Hematopoietic multipotent progenitor cell treated with erythropoietin and hydrocortisone succinate and interleukin-3 and kit ligand, for 17 days (in vitro differentiated cells): ENCODE measurements at regions not wholly inside any gene's neighbourhood (a gene's known extent, or its start where the extent isn't known, plus 50 kb on each side); places are given as distances from the start of the nearest gene placed in this dataset.

Source experiments
- DNase-seq: peaks from one replicate; pipeline ENCODE4 v3.0.0-alpha.2; 2015; ENCODE audit warnings: low spot score

- DNase-seq: no peak
Measured at GRCh38 chr13:72444999-72445398, 282.4 kb downstream of the MZT1 start.

- no peak for DNase-seq
Measured at GRCh38 chr13:72437458-72437857, 290.0 kb downstream of the MZT1 start.

- no peak for DNase-seq
Measured at GRCh38 chr13:72435251-72435650, 292.2 kb downstream of the MZT1 start.

GRCh38 chr13:72431981-72432682 is 295.3 kb downstream of the MZT1 start:
- DNase-seq: no peak

- DNase-seq: no peak
Measured at GRCh38 chr13:72430923-72431322, 296.5 kb downstream of the MZT1 start.

GRCh38 chr13:72427757-72428528 is 299.5 kb downstream of the MZT1 start:
- DNase-seq: no peak

GRCh38 chr13:72424059-72424458 is 303.4 kb downstream of the MZT1 start:
- no peak for DNase-seq

GRCh38 chr13:72415817-72416216 is 311.6 kb downstream of the MZT1 start:
- no peak for DNase-seq

- no peak for DNase-seq
Measured at GRCh38 chr13:72412481-72412880, 314.9 kb downstream of the MZT1 start.

- no peak for DNase-seq
Measured at GRCh38 chr13:72405441-72405840, 322.0 kb downstream of the MZT1 start.

- DNase-seq: no peak
Measured at GRCh38 chr13:72403396-72404010, 323.9 kb downstream of the MZT1 start.

GRCh38 chr13:72400856-72401255 is 326.6 kb downstream of the MZT1 start:
- DNase-seq: no peak

GRCh38 chr13:72399351-72399750 is 328.1 kb downstream of the MZT1 start:
- no peak for DNase-seq

GRCh38 chr13:72397265-72397664 is 330.2 kb downstream of the MZT1 start:
- DNase-seq: no peak

- no peak for DNase-seq
Measured at GRCh38 chr13:72390909-72391308, 336.5 kb downstream of the MZT1 start.

- DNase-seq: no peak
Measured at GRCh38 chr13:72386138-72386684, 341.2 kb downstream of the MZT1 start.

GRCh38 chr13:72384879-72385278 is 342.6 kb downstream of the MZT1 start:
- DNase-seq: no peak

GRCh38 chr13:72384186-72384823 is 343.1 kb downstream of the MZT1 start:
- no peak for DNase-seq

- no peak for DNase-seq
Measured at GRCh38 chr13:72383646-72384045, 343.8 kb downstream of the MZT1 start.

GRCh38 chr13:72379581-72379980 is 347.8 kb downstream of the MZT1 start:
- DNase-seq: no peak

GRCh38 chr13:72368031-72368430 is 359.4 kb downstream of the MZT1 start:
- DNase-seq: no peak

- no peak for DNase-seq
Measured at GRCh38 chr13:72346716-72347115, 380.7 kb downstream of the MZT1 start.
